ENCODE measurements at regions not wholly inside any gene's neighbourhood (a gene's known extent, or its start where the extent isn't known, plus 50 kb on each side); places are given as distances from the start of the nearest gene placed in this dataset.

DNA sequence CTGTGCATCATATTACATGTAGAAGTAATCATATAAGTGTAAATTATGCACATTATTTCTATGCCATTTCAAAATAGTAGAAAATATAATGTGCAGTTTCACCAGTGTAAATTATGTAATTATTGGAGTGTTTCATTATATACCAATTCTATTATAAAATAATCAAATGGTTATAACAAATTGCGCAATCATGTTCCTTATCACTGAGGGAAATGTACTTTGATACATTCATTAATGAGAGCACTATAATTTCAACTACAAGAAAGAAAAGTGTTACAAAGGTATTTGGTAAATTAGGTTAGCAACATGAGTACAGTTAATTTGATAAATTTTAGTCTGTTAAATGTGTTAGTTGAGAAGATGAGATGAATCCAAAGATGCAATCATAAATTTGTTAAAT, 421.5 kb upstream of the CDH10 start:
- WGBS, 10 experiments = 0 to 100% (median 93%) methylated on average over 1 of the region's 1 CpG; no CpG with 5 or more reads in 1 of the 10 experiments
- in situ Hi-C loops (cut with MboI; ENCODE audit: low pct_unique_long_range_greater_than_20kb in 2 of 9, low sequenced_read_pairs in 9 of 9, unreplicated experiment in 9 of 9) = no loop called here
- no peak overlapping the region for H3K4me3 ChIP-seq
- H3K27ac ChIP-seq = no peak overlapping the region
- no peak for ATAC-seq (replicated peaks in 6 of 8)
- no peaks in the 10 kb centered on the region for H3K4me1 ChIP-seq (replicated peaks in 1 of 2)

DNA sequence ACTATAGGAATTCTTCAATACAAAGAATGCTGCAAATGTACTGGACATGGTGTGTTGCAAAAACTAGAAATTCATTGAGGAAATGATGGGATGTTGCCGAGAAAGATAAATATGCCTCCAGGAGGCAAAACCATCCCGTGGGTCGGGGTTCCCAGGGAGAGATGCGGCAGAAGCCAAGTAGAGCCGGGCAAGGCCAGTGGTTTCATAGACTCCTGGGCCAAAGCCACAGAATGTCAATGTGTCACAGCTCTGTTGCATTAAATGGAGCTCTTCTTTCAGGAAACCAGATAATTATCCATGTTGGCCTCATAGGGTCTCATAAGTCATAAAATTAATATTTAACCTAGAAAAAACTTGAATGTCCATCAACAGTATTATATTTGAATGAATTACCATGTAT, 419.5 kb upstream of the CDH10 start:
- 0 to 100% (median 92%) methylated on average over 1 to 5 of the region's 5 CpGs; no CpG with 5 or more reads in 1 of the 10 experiments for WGBS, 10 experiments
- Histone ChIP-seq H3K4me1 (replicated peaks in 1 of 2) (no peaks in the 10 kb centered on the region), H3K4me3 (no peak overlapping the region), H3K27ac (no peak overlapping the region)
- no peak for ATAC-seq (replicated peaks in 6 of 8)
- in situ Hi-C loops (cut with MboI; ENCODE audit: low pct_unique_long_range_greater_than_20kb in 2 of 9, low sequenced_read_pairs in 9 of 9, unreplicated experiment in 9 of 9) = no loop called here

DNA sequence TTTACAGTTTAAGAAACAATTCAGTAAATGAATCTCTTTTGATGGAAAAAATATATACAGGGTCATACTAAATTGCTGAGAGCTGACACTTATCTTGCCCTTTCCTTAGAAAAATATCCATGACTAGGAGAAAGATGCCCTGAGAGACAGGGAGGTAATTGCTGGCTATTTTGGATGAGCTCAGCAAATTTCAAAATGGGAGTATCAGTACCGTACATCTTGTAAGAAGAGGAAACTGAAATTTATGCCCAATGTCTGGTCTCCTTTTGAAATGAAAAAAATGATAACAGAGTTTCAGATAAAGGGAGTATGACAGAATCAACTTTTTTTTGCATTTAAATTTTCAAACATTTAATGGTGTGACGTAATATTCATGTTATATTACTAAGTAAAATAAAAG, 415.8 kb upstream of the CDH10 start:
- no peak for ATAC-seq (replicated peaks in 6 of 8)
- WGBS, 10 experiments = 28 to 100% (median 80%) methylated on average over 2 of the region's 2 CpGs
- Histone ChIP-seq H3K4me3 (no peak overlapping the region), H3K27ac (no peak overlapping the region), H3K4me1 (replicated peaks in 1 of 2) (no peaks in the 10 kb centered on the region)
- in situ Hi-C loops (cut with MboI; ENCODE audit: low pct_unique_long_range_greater_than_20kb in 2 of 9, low sequenced_read_pairs in 9 of 9, unreplicated experiment in 9 of 9) = no loop called here

DNA sequence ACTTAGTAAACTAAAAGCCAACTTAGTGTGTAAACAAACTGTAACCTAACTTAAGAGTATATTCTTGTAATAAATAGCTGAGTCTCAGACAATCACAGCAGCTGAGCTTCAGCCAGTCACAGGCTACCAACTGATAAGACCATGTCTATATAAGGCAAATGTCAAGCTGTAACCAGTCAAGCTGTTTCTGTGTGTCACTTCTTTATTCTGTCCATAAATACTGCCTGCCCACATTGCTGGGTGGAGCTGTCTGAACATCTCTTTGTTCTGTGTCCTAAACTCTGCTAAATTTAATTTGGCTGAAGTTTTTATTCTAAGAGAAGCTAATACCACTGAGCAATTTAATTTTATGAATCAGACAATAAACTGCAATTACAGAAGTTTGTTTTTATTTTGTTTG, 412.1 kb upstream of the CDH10 start:
- peak in 6 of 8 experiments; percentile 20 to 76 (median 42) for ATAC-seq (replicated peaks in 6 of 8)
- no peak overlapping the region for H3K4me3 ChIP-seq
- H3K4me1 ChIP-seq (replicated peaks in 1 of 2) = no peaks in the 10 kb centered on the region
- no peak overlapping the region for H3K27ac ChIP-seq
- in situ Hi-C loops (cut with MboI; ENCODE audit: low pct_unique_long_range_greater_than_20kb in 2 of 9, low sequenced_read_pairs in 9 of 9, unreplicated experiment in 9 of 9) = no loop called here

DNA sequence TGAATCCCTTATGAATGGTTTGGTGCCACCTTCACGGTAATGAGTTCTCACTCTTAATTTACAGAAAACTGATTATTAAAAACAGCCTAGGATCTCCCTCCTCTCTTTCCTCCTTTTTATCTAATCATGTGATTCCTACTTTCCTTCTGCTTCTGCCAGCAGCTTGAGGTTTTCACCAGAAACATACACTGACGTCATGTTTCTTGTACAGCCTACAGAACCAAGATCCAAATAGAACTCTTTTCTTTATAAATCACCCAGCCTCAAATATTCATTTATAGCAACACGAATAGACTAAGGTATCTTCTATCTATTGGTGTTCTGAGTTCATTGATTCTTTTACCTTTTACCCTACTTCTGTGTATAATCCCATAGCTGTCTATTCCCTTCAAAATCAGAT, 388.9 kb upstream of the CDH10 start:
- Histone ChIP-seq H3K4me3 (no peak overlapping the region), H3K4me1 (replicated peaks in 1 of 2) (no peaks in the 10 kb centered on the region), H3K27ac (no peak overlapping the region)
- no peak for ATAC-seq (replicated peaks in 6 of 8)
- in situ Hi-C loops (cut with MboI; ENCODE audit: low pct_unique_long_range_greater_than_20kb in 2 of 9, low sequenced_read_pairs in 9 of 9, unreplicated experiment in 9 of 9) = no loop called here
- WGBS, 10 experiments = 0 to 100% (median 75%) methylated on average over 1 to 3 of the region's 3 CpGs

DNA sequence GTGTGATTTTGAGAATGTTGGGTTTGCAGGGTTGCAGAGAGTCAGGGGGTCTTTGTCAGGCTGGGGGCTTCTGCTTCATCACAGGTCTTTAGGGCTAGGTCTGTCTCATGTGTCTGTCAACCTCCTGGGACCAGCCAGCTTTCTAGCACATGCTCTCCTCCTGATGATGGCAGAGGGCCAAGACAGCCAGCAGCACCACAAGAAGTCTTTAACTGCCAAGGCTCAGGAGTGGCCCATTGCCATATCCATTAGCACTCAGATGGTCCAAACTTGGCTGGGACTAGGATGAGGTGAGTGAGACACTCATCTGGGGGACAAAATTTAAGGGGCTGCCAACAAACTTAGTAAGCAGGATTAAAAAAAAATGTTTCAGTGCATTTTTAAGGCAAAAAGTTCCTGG, 384.2 kb upstream of the CDH10 start:
- peak in 2 of 8 experiments; percentile 20 to 75 for ATAC-seq (replicated peaks in 6 of 8)
- Histone ChIP-seq H3K4me1 (replicated peaks in 1 of 2) (no peaks in the 10 kb centered on the region), H3K4me3 (no peak overlapping the region), H3K27ac (no peak overlapping the region)
- in situ Hi-C loops (cut with MboI; ENCODE audit: low pct_unique_long_range_greater_than_20kb in 2 of 9, low sequenced_read_pairs in 9 of 9, unreplicated experiment in 9 of 9) = no loop called here

DNA sequence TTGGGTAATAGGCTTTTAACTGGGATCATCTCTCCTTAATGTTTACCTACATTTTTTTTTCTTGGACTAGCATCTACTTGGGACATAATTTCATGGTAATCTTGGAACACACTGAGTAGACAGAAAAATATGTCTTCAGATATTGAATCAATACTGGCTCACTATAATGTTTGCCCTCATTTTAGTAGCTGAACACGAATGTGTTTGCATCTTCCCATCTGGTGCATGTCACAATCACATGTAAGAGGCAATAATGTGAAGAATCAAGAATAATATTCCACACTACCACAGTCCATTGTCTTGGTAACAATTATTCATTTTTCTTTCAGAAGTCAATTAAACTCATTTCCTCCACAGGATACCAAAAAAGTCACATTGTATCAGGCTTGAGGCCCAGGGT, 382.7 kb upstream of the CDH10 start:
- WGBS, 10 experiments = 83 to 100% (median 89%) methylated on average over 1 of the region's 1 CpG; no CpG with 5 or more reads in 7 of the 10 experiments
- H3K27ac ChIP-seq = no peak overlapping the region
- no peak overlapping the region for H3K4me3 ChIP-seq
- H3K4me1 ChIP-seq (replicated peaks in 1 of 2) = no peaks in the 10 kb centered on the region
- no peak for ATAC-seq (replicated peaks in 6 of 8)
- in situ Hi-C loops (cut with MboI; ENCODE audit: low pct_unique_long_range_greater_than_20kb in 2 of 9, low sequenced_read_pairs in 9 of 9, unreplicated experiment in 9 of 9) = no loop called here

DNA sequence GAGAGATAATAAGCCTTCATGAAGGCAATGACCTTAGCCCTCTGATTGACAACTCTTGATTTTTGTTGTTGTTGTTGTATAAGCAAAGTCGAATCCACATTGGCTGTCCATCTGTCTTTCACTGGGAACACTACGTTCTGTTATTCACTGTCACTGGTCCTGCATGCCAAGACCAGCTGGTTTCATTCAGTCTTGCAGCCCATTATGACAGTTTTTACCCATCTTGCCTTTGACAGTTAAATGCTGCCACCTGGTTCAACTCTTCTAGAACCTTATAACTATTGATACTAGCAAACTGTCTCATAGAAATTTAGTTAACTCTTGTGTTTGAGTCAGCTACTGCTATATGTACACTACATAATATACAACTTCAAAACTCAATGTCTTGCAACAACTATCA, 382.3 kb upstream of the CDH10 start:
- ATAC-seq (replicated peaks in 6 of 8) = no peak
- WGBS, 10 experiments = 0 to 100% (median 37%) methylated on average over 1 to 2 of the region's 2 CpGs; no CpG with 5 or more reads in 2 of the 10 experiments
- Histone ChIP-seq H3K4me3 (no peak overlapping the region), H3K4me1 (replicated peaks in 1 of 2) (peaks cover 0 to 3% of the 10 kb centered on the region in 2 donors), H3K27ac (no peak overlapping the region)
- in situ Hi-C loops (cut with MboI; ENCODE audit: low pct_unique_long_range_greater_than_20kb in 2 of 9, low sequenced_read_pairs in 9 of 9, unreplicated experiment in 9 of 9) = no loop called here

DNA sequence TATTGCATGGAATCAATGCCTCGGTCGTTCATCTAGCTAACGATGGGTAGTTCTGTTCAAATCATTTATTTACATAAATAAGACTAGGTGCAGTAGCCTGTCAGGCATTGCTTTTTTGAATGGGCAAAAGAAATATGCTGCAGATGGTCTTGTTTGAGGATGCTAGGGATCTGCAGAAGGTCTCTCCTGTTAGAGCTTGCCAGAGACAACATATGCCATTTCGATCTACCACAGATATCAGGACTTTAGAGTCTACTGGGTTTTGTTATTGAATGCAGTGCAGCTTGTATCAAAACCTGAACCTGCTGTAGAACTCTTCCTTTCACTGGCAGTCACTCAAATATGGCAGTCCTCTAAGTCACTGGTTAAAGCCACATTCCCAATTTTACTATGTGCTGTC, 381.1 kb upstream of the CDH10 start:
- Histone ChIP-seq H3K27ac (no peak overlapping the region), H3K4me3 (no peak overlapping the region), H3K4me1 (replicated peaks in 1 of 2) (peaks cover 3 to 4% of the 10 kb centered on the region in 2 donors)
- 0 to 100% (median 74%) methylated on average over 1 to 4 of the region's 4 CpGs; no CpG with 5 or more reads in 4 of the 10 experiments for WGBS, 10 experiments
- ATAC-seq (replicated peaks in 6 of 8) = no peak
- in situ Hi-C loops (cut with MboI; ENCODE audit: low pct_unique_long_range_greater_than_20kb in 2 of 9, low sequenced_read_pairs in 9 of 9, unreplicated experiment in 9 of 9) = no loop called here

DNA sequence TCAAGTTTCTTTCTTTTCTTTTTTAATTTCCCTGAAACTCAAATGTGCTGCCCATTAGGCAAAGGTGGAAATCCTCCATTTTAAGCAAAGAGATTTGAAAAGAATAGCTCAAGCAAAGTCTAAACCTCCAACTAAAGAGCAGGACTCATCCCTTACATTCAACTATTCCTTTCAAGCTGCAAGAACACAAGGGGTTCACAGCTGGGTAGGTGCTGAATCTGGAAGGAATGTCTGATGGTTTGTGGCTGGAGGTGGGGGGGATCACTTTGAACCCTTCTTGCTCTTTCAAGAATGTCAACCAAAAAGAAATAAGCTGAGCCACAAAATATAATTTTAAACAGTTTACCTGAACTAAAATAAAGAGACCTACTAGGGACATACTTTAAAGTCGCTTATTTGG, 375.7 kb upstream of the CDH10 start:
- no peak overlapping the region for H3K27ac ChIP-seq
- no peak for ATAC-seq (replicated peaks in 6 of 8)
- no peak overlapping the region for H3K4me3 ChIP-seq
- in situ Hi-C loops (cut with MboI; ENCODE audit: low pct_unique_long_range_greater_than_20kb in 2 of 9, low sequenced_read_pairs in 9 of 9, unreplicated experiment in 9 of 9) = loop anchor here in 2 of 9 experiments (25.0 kb wide), 2 partner anchors 358 to 383 kb away; partner anchors contain the start of gene CDH10 (in 1 of the 2)
- WGBS, 10 experiments = 0 to 50% (median 14%) methylated on average over 1 of the region's 1 CpG; no CpG with 5 or more reads in 3 of the 10 experiments
- peaks cover 3 to 4% of the 10 kb centered on the region in 2 donors for H3K4me1 ChIP-seq (replicated peaks in 1 of 2)

DNA sequence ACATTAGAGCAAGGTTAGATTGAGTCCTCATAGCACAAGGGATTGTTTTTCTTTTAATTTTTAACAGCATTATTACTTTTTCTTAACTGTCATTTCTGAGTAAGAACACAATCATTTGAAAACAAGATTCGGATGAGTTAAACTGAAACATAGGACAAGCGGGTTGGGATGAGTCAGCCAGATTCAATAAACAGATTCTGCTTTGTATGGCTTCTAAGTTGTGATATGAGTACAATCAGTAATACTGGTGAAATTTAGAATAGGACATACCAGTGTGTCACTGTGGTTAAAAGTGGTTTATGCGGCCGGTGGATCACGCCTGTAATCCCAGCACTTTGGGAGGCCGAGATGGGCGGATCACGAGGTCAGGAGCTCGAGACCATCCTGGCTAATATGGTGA, 364.3 kb upstream of the CDH10 start:
- H3K4me1 ChIP-seq (replicated peaks in 1 of 2) = peaks cover 0 to 17% of the 10 kb centered on the region in 2 donors
- in situ Hi-C loops (cut with MboI; ENCODE audit: low pct_unique_long_range_greater_than_20kb in 2 of 9, low sequenced_read_pairs in 9 of 9, unreplicated experiment in 9 of 9) = loop anchor here in 2 of 9 experiments (25.0 kb wide), 2 partner anchors 347 to 372 kb away; partner anchors contain the start of gene CDH10 (in 1 of the 2)
- no peak overlapping the region for H3K4me3 ChIP-seq
- no peak overlapping the region for H3K27ac ChIP-seq
- ATAC-seq (replicated peaks in 6 of 8) = no peak
- 0 to 100% (median 80%) methylated on average over 1 to 5 of the region's 9 CpGs; no CpG with 5 or more reads in 1 of the 10 experiments for WGBS, 10 experiments

DNA sequence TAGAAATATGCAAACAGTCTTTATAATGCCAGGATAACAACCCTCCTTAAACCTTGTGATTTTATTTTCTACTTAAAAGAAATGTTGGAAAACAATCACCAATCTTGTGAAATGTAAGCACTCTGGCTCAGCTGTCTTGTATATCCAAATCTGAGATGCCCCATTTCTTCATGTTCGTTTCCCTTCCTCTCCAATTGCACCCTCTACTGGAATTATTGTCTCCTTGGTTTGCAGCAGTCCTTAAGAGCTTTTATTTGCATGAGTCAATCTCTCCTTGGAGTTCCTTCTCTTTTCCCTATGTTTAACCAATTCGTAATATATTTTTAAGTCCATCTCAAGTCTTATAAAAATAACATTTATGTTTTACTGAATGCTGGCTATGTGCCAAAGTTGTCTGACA, 362.0 kb upstream of the CDH10 start:
- peak in 7 of 8 experiments; percentile 5 to 86 (median 40) for ATAC-seq (replicated peaks in 6 of 8)
- Histone ChIP-seq H3K4me3 (no peak overlapping the region), H3K4me1 (replicated peaks in 1 of 2) (peaks cover 0 to 17% of the 10 kb centered on the region in 2 donors), H3K27ac (no peak overlapping the region)
- in situ Hi-C loops (cut with MboI; ENCODE audit: low pct_unique_long_range_greater_than_20kb in 2 of 9, low sequenced_read_pairs in 9 of 9, unreplicated experiment in 9 of 9) = loop anchor here in 2 of 9 experiments (25.0 kb wide), 2 partner anchors 344 to 369 kb away; partner anchors contain the start of gene CDH10 (in 1 of the 2)
- 0 to 75% (median 26%) methylated on average over 1 to 2 of the region's 2 CpGs for WGBS, 10 experiments

DNA sequence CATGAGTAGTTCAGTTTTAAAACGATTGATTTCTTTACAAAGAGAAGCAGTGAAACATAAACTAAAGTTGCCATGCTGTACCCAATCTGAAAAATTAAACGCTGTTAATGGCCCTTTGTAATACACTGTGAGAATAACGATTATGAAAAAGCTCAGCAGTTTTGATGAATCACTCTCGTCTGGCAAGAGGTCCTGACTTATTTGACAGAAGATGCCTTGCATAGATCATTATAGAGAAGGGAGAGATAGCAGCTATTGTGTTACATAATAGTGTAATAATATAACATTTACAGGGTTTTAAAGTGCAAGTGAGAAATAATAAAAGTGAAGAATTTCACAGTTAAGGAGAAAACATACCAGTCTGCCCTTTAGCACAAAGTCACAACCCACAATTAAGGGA, 361.5 kb upstream of the CDH10 start:
- no peak overlapping the region for H3K4me3 ChIP-seq
- peak in 6 of 8 experiments; percentile 18 to 96 (median 94) for ATAC-seq (replicated peaks in 6 of 8)
- H3K27ac ChIP-seq = no peak overlapping the region
- H3K4me1 ChIP-seq (replicated peaks in 1 of 2) = peaks cover 0 to 17% of the 10 kb centered on the region in 2 donors
- WGBS, 10 experiments = 0 to 40% (median 28%) methylated on average over 1 to 4 of the region's 4 CpGs
- in situ Hi-C loops (cut with MboI; ENCODE audit: low pct_unique_long_range_greater_than_20kb in 2 of 9, low sequenced_read_pairs in 9 of 9, unreplicated experiment in 9 of 9) = loop anchor here in 2 of 9 experiments (25.0 kb wide), 2 partner anchors 344 to 369 kb away; partner anchors contain the start of gene CDH10 (in 1 of the 2)

DNA sequence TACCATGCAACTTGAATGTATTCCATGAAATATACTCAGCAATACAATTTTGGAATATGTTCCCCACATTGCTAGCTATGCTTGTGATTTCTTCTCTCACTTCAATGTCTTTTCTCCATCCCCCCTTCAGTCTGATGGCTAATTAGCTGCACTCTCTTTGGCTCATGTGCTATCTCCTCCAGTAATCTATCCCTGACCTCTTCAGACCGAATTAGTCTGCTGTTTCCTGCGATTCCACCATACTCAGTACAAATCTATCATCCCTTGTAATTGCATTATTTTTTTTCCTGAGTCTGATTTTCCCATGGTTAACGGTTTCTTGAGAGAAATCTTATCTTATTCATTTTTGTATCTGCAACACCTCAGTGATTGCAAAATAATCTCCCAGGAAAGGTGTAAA, 360.7 kb upstream of the CDH10 start:
- WGBS, 10 experiments = 0 to 85% (median 64%) methylated on average over 1 to 3 of the region's 3 CpGs
- ATAC-seq (replicated peaks in 6 of 8) = peak in 5 of 8 experiments; percentile 20 to 62 (median 51)
- in situ Hi-C loops (cut with MboI; ENCODE audit: low pct_unique_long_range_greater_than_20kb in 2 of 9, low sequenced_read_pairs in 9 of 9, unreplicated experiment in 9 of 9) = loop anchor here in 2 of 9 experiments (25.0 kb wide), 2 partner anchors 343 to 368 kb away; partner anchors contain the start of gene CDH10 (in 1 of the 2)
- H3K4me3 ChIP-seq = no peak overlapping the region
- no peak overlapping the region for H3K27ac ChIP-seq
- H3K4me1 ChIP-seq (replicated peaks in 1 of 2) = peaks cover 0 to 17% of the 10 kb centered on the region in 2 donors

All from motor neuron (in vitro differentiated cells).